IMR-90 (cell line): ENCODE measurements at regions not wholly inside any gene's neighbourhood (a gene's known extent, or its start where the extent isn't known, plus 50 kb on each side); places are given as distances from the start of the nearest gene placed in this dataset.

Experiments used
- ATAC-seq: fragments of 200-7000 bp; cut with Tn5 transposase; 2 replicates; pipeline ENCODE4 v1.9.1; 2020; ENCODE audit warnings: low read depth, mild to moderate bottlenecking, moderate library complexity
- BruUV-seq: library from RNA; stranded (reverse); fragments of 400-500 nt; replicated peaks from 2 replicates; lab custom pipeline; 2021; lab: Mats Ljungman, UMichigan
- CTCF ChIA-PET: fragments of 300-600 bp; formaldehyde crosslinking; extraction: SDS; loops from one replicate; lab custom pipeline; 2021; ENCODE audit warnings: antibody characterized with exemption; lab: Yijun Ruan, JAX
- POLR2A ChIA-PET: fragments of 300-600 bp; sonication (Branson Sonifier 250); formaldehyde crosslinking; loops from one replicate; lab custom pipeline; 2022; ENCODE audit warnings: antibody characterized with exemption; ENCODE audit not compliant: unreplicated experiment; lab: Charles Lee
- DNase-seq: peaks from one replicate; pipeline ENCODE4 v3.0.0; 2013
- H2AFZ ChIP-seq: replicated peaks from 2 replicates; pipeline ENCODE3; 2013; ENCODE audit warnings: low read length, mild to moderate bottlenecking; ENCODE audit not compliant: poor library complexity
- H2AK5ac ChIP-seq: 2 replicates; pipeline ENCODE4 v1.6.1; 2013; ENCODE audit warnings: low read depth, low read length, inconsistent platforms
- H2AK9ac ChIP-seq: replicated peaks from 2 replicates; pipeline ENCODE3; 2013; ENCODE audit warnings: mild to moderate bottlenecking, low read depth, low read length, moderate library complexity; ENCODE audit not compliant: poor library complexity
- H2BK120ac ChIP-seq: 2 replicates; pipeline ENCODE4 v1.6.1; 2013; ENCODE audit warnings: low read depth, low read length, inconsistent platforms
- H2BK15ac ChIP-seq: 3 replicates; pipeline ENCODE4 v1.6.1; 2013; ENCODE audit warnings: low read depth, low read length, inconsistent platforms
- H2BK20ac ChIP-seq: 2 replicates; pipeline ENCODE4 v1.6.1; 2013; ENCODE audit warnings: low read depth, mild to moderate bottlenecking, inconsistent platforms, low read length, moderate library complexity
- H2BK5ac ChIP-seq: 2 replicates; pipeline ENCODE4 v1.6.1; 2013; ENCODE audit warnings: mild to moderate bottlenecking, low read depth, low read length, inconsistent platforms; ENCODE audit not compliant: poor library complexity, severe bottlenecking
- H3K14ac ChIP-seq: replicated peaks from 2 replicates; pipeline ENCODE4 v1.6.1; 2013; ENCODE audit warnings: low read depth, low read length, inconsistent platforms
- H3K18ac ChIP-seq: 2 replicates; pipeline ENCODE4 v1.6.1; 2013; ENCODE audit warnings: low read depth, low read length, control low read depth
- H3K23ac ChIP-seq: 2 replicates; pipeline ENCODE4 v1.6.1; 2013; ENCODE audit warnings: low read depth, low read length, inconsistent platforms
- H3K27ac ChIP-seq: 2 replicates; pipeline ENCODE4 v1.5.1; 2013; ENCODE audit warnings: mild to moderate bottlenecking, control low read depth, low read length; ENCODE audit not compliant: insufficient read depth
- H3K27me3 ChIP-seq: 2 replicates; pipeline ENCODE4 v1.6.1; 2013; ENCODE audit warnings: low read length; ENCODE audit not compliant: control insufficient read depth, insufficient read depth
- H3K36me3 ChIP-seq: 2 replicates; pipeline ENCODE4 v1.6.1; 2013; ENCODE audit warnings: low read length, mixed read lengths; ENCODE audit not compliant: control insufficient read depth, insufficient read depth
- H3K4ac ChIP-seq: 2 replicates; pipeline ENCODE4 v1.6.1; 2013; ENCODE audit warnings: low read depth, low read length, inconsistent platforms
- H3K4me1 ChIP-seq: 2 replicates; pipeline ENCODE4 v1.6.1; 2013; ENCODE audit warnings: low read length, mixed read lengths; ENCODE audit not compliant: control insufficient read depth, insufficient read depth
- H3K4me2 ChIP-seq: 2 replicates; pipeline ENCODE4 v1.6.1; 2013; ENCODE audit warnings: low read depth, mild to moderate bottlenecking, control low read depth, low read length, moderate library complexity
- H3K4me3 ChIP-seq: 2 replicates; pipeline ENCODE4 v1.5.1; 2013; ENCODE audit warnings: low read depth, mild to moderate bottlenecking, control low read depth, low read length, moderate library complexity; ENCODE audit not compliant: insufficient read depth
- H3K56ac ChIP-seq: 2 replicates; pipeline ENCODE4 v1.6.1; 2013; ENCODE audit warnings: low read length, inconsistent platforms; ENCODE audit not compliant: insufficient read depth; ENCODE audit errors: extremely low read depth
- H3K79me1 ChIP-seq, 2 experiments: 2 replicates each; pipeline ENCODE4 v1.6.1; 2013; ENCODE audit warnings: low read length in 2 of 2, inconsistent platforms in 1 of 2, low read depth in 1 of 2
- H3K9ac ChIP-seq: 2 replicates; pipeline ENCODE4 v1.6.1; 2013; ENCODE audit warnings: low read depth, low read length, control low read depth
- H3K9me1 ChIP-seq: 2 replicates; pipeline ENCODE4 v1.6.1; 2013; ENCODE audit warnings: low read length, inconsistent platforms; ENCODE audit not compliant: insufficient read depth
- H3K9me3 ChIP-seq: 2 replicates; pipeline ENCODE4 v1.6.1; 2013; ENCODE audit warnings: low read length; ENCODE audit not compliant: control insufficient read depth, insufficient read depth
- H4K20me1 ChIP-seq: 2 replicates; pipeline ENCODE4 v1.6.1; 2013; ENCODE audit warnings: low read length, inconsistent platforms; ENCODE audit not compliant: insufficient read depth
- H4K5ac ChIP-seq: 2 replicates; pipeline ENCODE4 v1.6.1; 2013; ENCODE audit warnings: mild to moderate bottlenecking, low read depth, low read length, control low read depth
- H4K8ac ChIP-seq, 2 experiments: 2 replicates each; pipeline ENCODE4 v1.6.1; 2013; ENCODE audit warnings: low read depth in 2 of 2, low read length in 2 of 2, control low read depth in 1 of 2, inconsistent platforms in 1 of 2
- H4K91ac ChIP-seq: 2 replicates; pipeline ENCODE4 v1.6.1; 2013; ENCODE audit warnings: low read depth, low read length, inconsistent platforms; ENCODE audit not compliant: insufficient read depth
- BHLHE40 ChIP-seq: fragments of 150-350 bp; IDR thresholded peaks from 2 replicates; pipeline ENCODE4 v1.6.1; 2016; ENCODE audit warnings: mild to moderate bottlenecking, low read depth, low read length
- CEBPB ChIP-seq: IDR thresholded peaks from 2 replicates; pipeline ENCODE4 v1.6.1; 2012; ENCODE audit warnings: low read depth, low read length, improper control_type of control experiment
- CHD1 ChIP-seq: IDR thresholded peaks from 2 replicates; pipeline ENCODE4 v1.6.1; 2012; ENCODE audit warnings: low read depth, low read length, improper control_type of control experiment
- ELK1 ChIP-seq: fragments of 150-350 bp; IDR thresholded peaks from 2 replicates; pipeline ENCODE4 v1.6.1; 2016; ENCODE audit warnings: low read depth, mild to moderate bottlenecking, low read length, moderate library complexity, borderline replicate concordance
- FOS ChIP-seq: fragments of 150-350 bp; IDR thresholded peaks from 2 replicates; pipeline ENCODE4 v1.6.1; 2016; ENCODE audit warnings: low read depth, low read length
- MAFK ChIP-seq: IDR thresholded peaks from 2 replicates; pipeline ENCODE4 v1.6.1; 2012; ENCODE audit warnings: low read depth, low read length, improper control_type of control experiment
- MAZ ChIP-seq: IDR thresholded peaks from 2 replicates; pipeline ENCODE4 v1.6.1; 2012; ENCODE audit warnings: low read depth, mild to moderate bottlenecking, low read length, improper control_type of control experiment, moderate library complexity, borderline replicate concordance
- MXI1 ChIP-seq: IDR thresholded peaks from 2 replicates; pipeline ENCODE4 v1.6.1; 2012; ENCODE audit warnings: low read depth, mild to moderate bottlenecking, low read length, moderate library complexity, borderline replicate concordance
- NFE2L2 ChIP-seq: fragments of 150-350 bp; IDR thresholded peaks from 2 replicates; pipeline ENCODE4 v1.6.1; 2016; ENCODE audit warnings: low read depth, mild to moderate bottlenecking, low read length
- POLR2A ChIP-seq: IDR thresholded peaks from 2 replicates; pipeline ENCODE4 v1.6.1; 2012; ENCODE audit warnings: mild to moderate bottlenecking, low read depth, low read length
- RAD21 ChIP-seq: IDR thresholded peaks from 2 replicates; pipeline ENCODE4 v1.6.1; 2012; ENCODE audit warnings: low read length, improper control_type of control experiment
- RCOR1 ChIP-seq: IDR thresholded peaks from 2 replicates; pipeline ENCODE4 v1.6.1; 2012; ENCODE audit warnings: mild to moderate bottlenecking, low read length, improper control_type of control experiment; ENCODE audit not compliant: insufficient replicate concordance
- RFX5 ChIP-seq: IDR thresholded peaks from 2 replicates; pipeline ENCODE4 v1.8.0; 2012; ENCODE audit warnings: low read depth, mild to moderate bottlenecking, low read length, moderate library complexity
- SMC3 ChIP-seq: fragments of 150-350 bp; IDR thresholded peaks from 2 replicates; pipeline ENCODE4 v1.6.1; 2016; ENCODE audit warnings: low read depth, mild to moderate bottlenecking, antibody characterized with exemption, low read length, moderate library complexity
- USF2 ChIP-seq: fragments of 150-350 bp; IDR thresholded peaks from 2 replicates; pipeline ENCODE4 v1.6.1; 2017; ENCODE audit warnings: mild to moderate bottlenecking, antibody characterized with exemption, low read length, low read depth
- WGBS, 2 experiments: methylation state at CpG; one replicate each; pipeline versions ENCODE4 v1.1.5 to v1.1.7; 2013; ENCODE audit warnings: missing lambda C conversion rate in 2 of 2; ENCODE audit not compliant: insufficient read length in 1 of 2; ENCODE audit errors: extremely low coverage in 2 of 2; 5-methylcytosine and 5-hydroxymethylcytosine counted together
- dilution Hi-C: fragments of 300-500 bp; cut with HindIII; formaldehyde crosslinking; loops from one replicate; pipeline ENCODE4 v1.14.3; 2018; ENCODE audit warnings: low sequenced_read_pairs; ENCODE audit not compliant: unreplicated experiment
- in situ Hi-C: fragments of 300-500 bp; cut with MboI; formaldehyde crosslinking; loops from 3 replicates; pipeline ENCODE4 v1.14.3; 2019; ENCODE audit warnings: low sequenced_read_pairs, inconsistent platforms, mixed read lengths
- intact Hi-C: fragments of 100-400 bp; cut with micrococcal nuclease; formaldehyde crosslinking; loops from 2 replicates; pipeline ENCODE4 v1.10.0; 2022
- TF ChIP-seq, protein P1 (sequence below): conservative IDR thresholded peaks from 2 replicates; pipeline ENCODE4 v1.5.1; 2012; ENCODE audit warnings: mild to moderate bottlenecking, low read depth, low read length, improper control_type of control experiment

DNA sequence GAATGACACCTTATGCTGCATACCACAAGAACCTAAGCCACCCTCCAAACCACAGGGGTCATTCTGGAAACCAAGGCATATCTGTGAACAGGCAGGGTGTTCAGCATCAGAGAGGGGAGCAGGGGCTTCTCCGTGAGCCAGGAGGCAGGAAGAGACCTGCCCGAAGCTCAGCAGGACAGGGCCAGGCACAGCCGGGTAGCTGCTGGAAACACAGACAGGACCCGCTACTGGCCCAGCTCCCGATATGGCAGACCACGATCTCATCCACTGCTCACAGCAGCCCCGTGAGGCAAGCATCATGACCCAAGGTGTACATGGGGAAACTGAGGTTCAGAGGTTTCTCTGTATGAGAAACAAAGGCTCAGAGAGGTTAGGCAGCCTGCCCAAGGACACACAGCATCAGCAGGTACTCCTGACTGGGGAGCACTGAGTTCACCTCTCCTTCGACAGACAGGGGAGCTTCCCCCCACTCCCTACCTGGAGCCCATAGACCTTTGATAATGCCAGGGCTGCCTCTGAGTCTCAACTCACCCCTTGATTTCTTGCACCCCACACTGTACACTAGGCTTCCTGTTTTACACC lies 317.7 kb downstream of the MATN1 start:
- no peak overlapping the region for H3K18ac ChIP-seq
- no peak overlapping the region for H4K5ac ChIP-seq
- no peak overlapping the region for H3K14ac ChIP-seq
- H3K9me1 ChIP-seq, result no peaks in the 10 kb centered on the region
- H4K20me1 ChIP-seq, result no peaks in the 10 kb centered on the region
- no peak overlapping the region for H3K27ac ChIP-seq
- no TSS peak for BruUV-seq
- H3K27me3 ChIP-seq, result peaks cover 4% of the 10 kb centered on the region; the same call in 1 of the 2 replicates
- ChIA-PET POLR2A (no interaction called here), CTCF (no interaction called here)
- H3K4ac ChIP-seq, result no peak overlapping the region
- H3K23ac ChIP-seq, result no peak overlapping the region
- in situ Hi-C loops, result no loop called here
- WGBS, 2 experiments, result 33% methylated on average over 1 of the region's 8 CpGs; no CpG with 5 or more reads in 1 of the 2 experiments
- no peak overlapping the region for H4K91ac ChIP-seq
- H2AFZ ChIP-seq, result no peak overlapping the region
- no peak overlapping the region for H4K8ac ChIP-seq
- H2AK5ac ChIP-seq, result no peak overlapping the region
- dilution Hi-C loops, result no loop called here
- no peak overlapping the region for H2BK5ac ChIP-seq
- H3K4me3 ChIP-seq, result no peak overlapping the region
- H3K36me3 ChIP-seq, result no peaks in the 10 kb centered on the region
- ATAC-seq (no peak), DNase-seq (no peak)
- no peak overlapping the region for H2AK9ac ChIP-seq
- no peak overlapping the region for H2BK15ac ChIP-seq
- no peak overlapping the region for H3K9ac ChIP-seq
- H3K79me1 ChIP-seq, result no peaks in the 10 kb centered on the region
- no peak overlapping the region for H3K4me2 ChIP-seq
- H3K9me3 ChIP-seq, result no peaks in the 10 kb centered on the region
- H2BK20ac ChIP-seq, result no peak overlapping the region
- H3K4me1 ChIP-seq, result no peaks in the 10 kb centered on the region
- no peak overlapping the region for H2BK120ac ChIP-seq
- TF ChIP-seq MAFK (no peak), CEBPB (no peak), BHLHE40 (no peak), NFE2L2 (no peak), MAZ (no peak), RCOR1 (no peak), RAD21 (no peak), SMC3 (no peak), ELK1 (no peak), USF2 (no peak), CHD1 (no peak), FOS (no peak), MXI1 (no peak), RFX5 (no peak), POLR2A (no peak)
- TF ChIP-seq, protein P1, sequence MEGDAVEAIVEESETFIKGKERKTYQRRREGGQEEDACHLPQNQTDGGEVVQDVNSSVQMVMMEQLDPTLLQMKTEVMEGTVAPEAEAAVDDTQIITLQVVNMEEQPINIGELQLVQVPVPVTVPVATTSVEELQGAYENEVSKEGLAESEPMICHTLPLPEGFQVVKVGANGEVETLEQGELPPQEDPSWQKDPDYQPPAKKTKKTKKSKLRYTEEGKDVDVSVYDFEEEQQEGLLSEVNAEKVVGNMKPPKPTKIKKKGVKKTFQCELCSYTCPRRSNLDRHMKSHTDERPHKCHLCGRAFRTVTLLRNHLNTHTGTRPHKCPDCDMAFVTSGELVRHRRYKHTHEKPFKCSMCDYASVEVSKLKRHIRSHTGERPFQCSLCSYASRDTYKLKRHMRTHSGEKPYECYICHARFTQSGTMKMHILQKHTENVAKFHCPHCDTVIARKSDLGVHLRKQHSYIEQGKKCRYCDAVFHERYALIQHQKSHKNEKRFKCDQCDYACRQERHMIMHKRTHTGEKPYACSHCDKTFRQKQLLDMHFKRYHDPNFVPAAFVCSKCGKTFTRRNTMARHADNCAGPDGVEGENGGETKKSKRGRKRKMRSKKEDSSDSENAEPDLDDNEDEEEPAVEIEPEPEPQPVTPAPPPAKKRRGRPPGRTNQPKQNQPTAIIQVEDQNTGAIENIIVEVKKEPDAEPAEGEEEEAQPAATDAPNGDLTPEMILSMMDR, result no peak
- intact Hi-C loops, result no loop called here
- no peak overlapping the region for H3K56ac ChIP-seq
